ENCODE measurements at regions not wholly inside any gene's neighbourhood (a gene's known extent, or its start where the extent isn't known, plus 50 kb on each side); places are given as distances from the start of the nearest gene placed in this dataset.
"Not testable (repeated sequence)": the region's sequence is repeated elsewhere in the genome, so short reads cannot be mapped to it uniquely, and the experiment has no call there.

GRCh38 chr11:44482338-44482737 is 83.1 kb upstream of the CD82 start:
- H3K4me3 ChIP-seq (ENCODE audit: low read length); H3K36me3 ChIP-seq (ENCODE audit: control insufficient read depth, low read depth, low read length); H3K9ac ChIP-seq (ENCODE audit: low read length); H3K9me3 ChIP-seq (ENCODE audit: control insufficient read depth, low read depth, low read length); H3K27me3 ChIP-seq (ENCODE audit: control insufficient read depth, insufficient read depth, low read length); H3K27ac ChIP-seq (ENCODE audit: low read length); H3K4me1 ChIP-seq (ENCODE audit: control insufficient read depth, low read depth, low read length): not testable (repeated sequence)

GRCh38 chr11:44483919-44484610 is 81.4 kb upstream of the CD82 start:
- H3K27me3 ChIP-seq (ENCODE audit: control insufficient read depth, insufficient read depth, low read length), result no peaks in the 10 kb centered on the region
- no peaks in the 10 kb centered on the region for H3K36me3 ChIP-seq (ENCODE audit: control insufficient read depth, low read depth, low read length)
- H3K4me3 ChIP-seq (ENCODE audit: low read length), result no peak overlapping the region
- no peaks in the 10 kb centered on the region for H3K4me1 ChIP-seq (ENCODE audit: control insufficient read depth, low read depth, low read length)
- no peak overlapping the region for H3K9ac ChIP-seq (ENCODE audit: low read length)
- H3K9me3 ChIP-seq (ENCODE audit: control insufficient read depth, low read depth, low read length), result no peaks in the 10 kb centered on the region
- no peak overlapping the region for H3K27ac ChIP-seq (ENCODE audit: low read length)

DNA sequence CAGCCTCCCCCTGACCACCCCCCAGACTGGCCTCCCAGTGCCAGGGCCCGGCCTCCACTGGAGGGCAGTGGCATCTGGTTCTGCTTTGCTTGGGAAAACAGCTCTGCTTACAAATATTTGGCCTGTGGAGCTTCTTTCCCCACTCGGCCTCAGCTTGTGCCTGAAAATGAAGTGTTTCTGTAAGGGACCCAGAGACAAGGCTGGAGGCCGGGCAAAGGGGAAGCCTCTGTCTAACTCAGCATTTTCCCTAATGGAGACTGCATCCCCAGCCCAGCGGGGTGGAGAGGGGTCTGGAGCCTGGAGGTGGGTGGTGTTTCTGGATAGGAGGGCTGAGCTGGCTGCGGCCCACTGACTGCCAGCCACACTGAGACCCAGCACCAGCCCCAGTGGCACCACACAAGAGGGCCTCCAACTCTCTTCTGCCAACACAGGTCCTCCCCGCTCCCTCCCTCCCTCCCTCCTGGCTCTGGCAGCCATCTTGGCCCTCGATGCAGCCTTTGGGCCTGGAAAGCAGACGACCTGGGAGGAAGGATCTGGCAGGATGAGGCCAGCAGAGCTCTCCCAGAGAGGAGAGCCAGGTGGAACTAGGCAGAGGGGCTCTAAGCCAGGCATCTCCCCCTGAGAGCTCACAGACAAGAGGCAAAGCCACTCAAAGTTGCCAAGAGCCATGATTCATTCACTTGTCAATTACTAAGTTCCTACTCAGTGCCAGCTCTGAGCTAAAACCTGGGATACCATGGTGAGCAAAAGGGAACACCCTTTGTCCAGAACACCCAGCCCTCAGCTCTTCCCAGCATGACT is 77.1 kb upstream of the CD82 start:
- no peaks in the 10 kb centered on the region for H3K36me3 ChIP-seq (ENCODE audit: control insufficient read depth, low read depth, low read length)
- H3K9me3 ChIP-seq (ENCODE audit: control insufficient read depth, low read depth, low read length), result no peaks in the 10 kb centered on the region
- H3K27ac ChIP-seq (ENCODE audit: low read length), result no peak overlapping the region
- H3K9ac ChIP-seq (ENCODE audit: low read length), result no peak overlapping the region
- no peaks in the 10 kb centered on the region for H3K27me3 ChIP-seq (ENCODE audit: control insufficient read depth, insufficient read depth, low read length)
- H3K4me1 ChIP-seq (ENCODE audit: control insufficient read depth, low read depth, low read length), result no peaks in the 10 kb centered on the region
- H3K4me3 ChIP-seq (ENCODE audit: low read length), result no peak overlapping the region

DNA sequence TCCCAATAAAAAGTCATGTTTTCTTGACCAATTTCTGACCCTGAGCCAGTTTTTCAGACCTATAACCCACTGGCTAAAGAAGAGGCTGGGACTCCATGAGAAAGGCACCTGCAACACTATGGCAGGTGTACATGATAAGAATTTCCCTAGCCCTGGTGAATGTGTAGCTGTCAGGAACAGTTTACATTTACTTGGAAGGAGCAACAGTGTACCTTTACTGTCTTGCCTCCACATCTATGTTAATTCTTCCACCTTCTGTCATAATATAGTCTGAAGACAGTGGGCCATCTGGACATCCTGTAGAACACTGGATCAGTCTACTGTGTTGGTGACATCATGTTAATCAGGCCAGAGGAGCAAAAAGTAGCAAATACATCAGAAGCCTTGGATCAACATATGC is 72.1 kb upstream of the CD82 start:
- no peak overlapping the region for H3K27ac ChIP-seq (ENCODE audit: low read length)
- H3K9me3 ChIP-seq (ENCODE audit: control insufficient read depth, low read depth, low read length), result no peaks in the 10 kb centered on the region
- H3K4me3 ChIP-seq (ENCODE audit: low read length), result no peak overlapping the region
- no peaks in the 10 kb centered on the region for H3K27me3 ChIP-seq (ENCODE audit: control insufficient read depth, insufficient read depth, low read length)
- H3K4me1 ChIP-seq (ENCODE audit: control insufficient read depth, low read depth, low read length), result peaks cover 3% of the 10 kb centered on the region
- H3K36me3 ChIP-seq (ENCODE audit: control insufficient read depth, low read depth, low read length), result no peaks in the 10 kb centered on the region
- no peak overlapping the region for H3K9ac ChIP-seq (ENCODE audit: low read length)

- H3K9me3 ChIP-seq (ENCODE audit: control insufficient read depth, low read depth, low read length), result no peaks in the 10 kb centered on the region
- H3K9ac ChIP-seq (ENCODE audit: low read length), result no peak overlapping the region
- no peak overlapping the region for H3K4me3 ChIP-seq (ENCODE audit: low read length)
- H3K27me3 ChIP-seq (ENCODE audit: control insufficient read depth, insufficient read depth, low read length), result no peaks in the 10 kb centered on the region
- H3K27ac ChIP-seq (ENCODE audit: low read length), result no peak overlapping the region
- peaks cover 3% of the 10 kb centered on the region for H3K4me1 ChIP-seq (ENCODE audit: control insufficient read depth, low read depth, low read length)
- no peaks in the 10 kb centered on the region for H3K36me3 ChIP-seq (ENCODE audit: control insufficient read depth, low read depth, low read length)
Observed at GRCh38 chr11:44493930-44494329, 71.5 kb upstream of the CD82 start.

- Histone ChIP-seq H3K27me3 (ENCODE audit: control insufficient read depth, insufficient read depth, low read length) (no peaks in the 10 kb centered on the region), H3K27ac (ENCODE audit: low read length) (no peak overlapping the region), H3K9me3 (ENCODE audit: control insufficient read depth, low read depth, low read length) (no peaks in the 10 kb centered on the region), H3K4me1 (ENCODE audit: control insufficient read depth, low read depth, low read length) (peaks cover 3% of the 10 kb centered on the region), H3K36me3 (ENCODE audit: control insufficient read depth, low read depth, low read length) (no peaks in the 10 kb centered on the region), H3K9ac (ENCODE audit: low read length) (no peak overlapping the region), H3K4me3 (ENCODE audit: low read length) (no peak overlapping the region)
Observed at GRCh38 chr11:44494785-44495184, 70.7 kb upstream of the CD82 start.

GRCh38 chr11:44496391-44496790 is 69.1 kb upstream of the CD82 start:
- no peaks in the 10 kb centered on the region for H3K27me3 ChIP-seq (ENCODE audit: control insufficient read depth, insufficient read depth, low read length)
- peaks cover 3% of the 10 kb centered on the region for H3K4me1 ChIP-seq (ENCODE audit: control insufficient read depth, low read depth, low read length)
- H3K27ac ChIP-seq (ENCODE audit: low read length), result no peak overlapping the region
- no peak overlapping the region for H3K4me3 ChIP-seq (ENCODE audit: low read length)
- H3K9me3 ChIP-seq (ENCODE audit: control insufficient read depth, low read depth, low read length), result no peaks in the 10 kb centered on the region
- no peaks in the 10 kb centered on the region for H3K36me3 ChIP-seq (ENCODE audit: control insufficient read depth, low read depth, low read length)
- H3K9ac ChIP-seq (ENCODE audit: low read length), result no peak overlapping the region

DNA sequence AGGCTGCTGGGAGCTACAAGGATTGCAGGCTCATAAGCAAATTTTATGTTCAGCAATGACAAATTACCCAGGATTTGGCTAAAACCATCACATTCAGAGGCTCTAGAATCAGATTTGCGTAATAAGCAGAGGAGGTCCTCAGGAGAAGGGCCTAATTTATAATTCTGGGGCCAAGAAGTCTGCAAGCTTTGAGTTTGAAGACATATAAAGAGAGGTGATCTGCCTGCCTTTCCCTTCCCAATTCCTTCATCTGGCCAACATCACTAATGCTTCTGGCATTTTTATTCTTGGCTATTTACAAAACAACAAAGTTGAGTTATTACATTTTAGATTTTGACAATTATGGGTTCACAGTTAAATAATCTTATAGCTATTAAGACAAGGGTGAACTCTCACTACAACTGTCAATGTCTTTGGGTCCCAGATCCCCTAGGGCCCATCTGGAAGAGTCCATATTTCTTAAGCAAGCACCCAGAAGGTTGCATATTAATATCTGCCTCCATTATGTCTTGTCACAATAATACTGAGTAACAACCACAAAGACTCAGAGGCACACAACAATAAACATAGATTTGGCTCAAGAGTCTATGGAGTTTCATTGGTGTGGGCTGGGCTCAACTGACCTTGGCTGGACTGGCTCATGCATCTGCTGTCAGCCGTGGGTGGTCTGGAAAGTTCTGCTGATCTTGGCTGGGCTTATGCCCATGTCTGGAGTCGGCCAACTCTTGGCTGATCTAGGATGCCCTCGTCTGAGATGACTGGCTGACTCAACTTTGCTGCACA is 67.2 kb upstream of the CD82 start:
- Histone ChIP-seq H3K27me3 (ENCODE audit: control insufficient read depth, insufficient read depth, low read length) (no peaks in the 10 kb centered on the region), H3K27ac (ENCODE audit: low read length) (no peak overlapping the region), H3K36me3 (ENCODE audit: control insufficient read depth, low read depth, low read length) (no peaks in the 10 kb centered on the region), H3K9ac (ENCODE audit: low read length) (no peak overlapping the region), H3K4me3 (ENCODE audit: low read length) (no peak overlapping the region), H3K4me1 (ENCODE audit: control insufficient read depth, low read depth, low read length) (peaks cover 3% of the 10 kb centered on the region), H3K9me3 (ENCODE audit: control insufficient read depth, low read depth, low read length) (no peaks in the 10 kb centered on the region)

DNA sequence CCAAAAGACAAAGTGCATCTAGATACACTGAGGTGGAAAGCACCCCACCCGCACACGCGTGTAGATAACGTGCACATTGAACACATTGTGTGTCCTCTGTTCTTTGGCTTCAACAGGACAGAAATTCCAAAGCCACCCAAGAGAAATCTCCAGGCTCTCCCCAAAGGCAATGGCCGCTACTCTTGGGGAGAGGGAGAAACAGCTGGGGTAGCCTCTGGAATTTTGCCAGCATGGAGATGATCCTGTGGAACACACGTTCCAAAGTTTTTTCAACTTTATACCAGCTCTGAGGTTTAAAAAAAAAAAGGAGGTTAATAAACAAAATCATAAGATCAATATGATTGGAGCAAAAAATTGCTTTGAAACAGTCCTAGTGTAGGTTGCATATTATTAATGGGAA is 63.0 kb upstream of the CD82 start:
- H3K9ac ChIP-seq (ENCODE audit: low read length), result no peak overlapping the region
- H3K4me3 ChIP-seq (ENCODE audit: low read length), result no peak overlapping the region
- no peaks in the 10 kb centered on the region for H3K27me3 ChIP-seq (ENCODE audit: control insufficient read depth, insufficient read depth, low read length)
- no peaks in the 10 kb centered on the region for H3K9me3 ChIP-seq (ENCODE audit: control insufficient read depth, low read depth, low read length)
- H3K36me3 ChIP-seq (ENCODE audit: control insufficient read depth, low read depth, low read length), result no peaks in the 10 kb centered on the region
- no peak overlapping the region for H3K27ac ChIP-seq (ENCODE audit: low read length)
- no peaks in the 10 kb centered on the region for H3K4me1 ChIP-seq (ENCODE audit: control insufficient read depth, low read depth, low read length)

- H3K4me3 ChIP-seq (ENCODE audit: low read length), result no peak overlapping the region
- H3K9me3 ChIP-seq (ENCODE audit: control insufficient read depth, low read depth, low read length), result no peaks in the 10 kb centered on the region
- no peak overlapping the region for H3K27ac ChIP-seq (ENCODE audit: low read length)
- H3K27me3 ChIP-seq (ENCODE audit: control insufficient read depth, insufficient read depth, low read length), result no peaks in the 10 kb centered on the region
- no peak overlapping the region for H3K9ac ChIP-seq (ENCODE audit: low read length)
- no peaks in the 10 kb centered on the region for H3K4me1 ChIP-seq (ENCODE audit: control insufficient read depth, low read depth, low read length)
- H3K36me3 ChIP-seq (ENCODE audit: control insufficient read depth, low read depth, low read length), result no peaks in the 10 kb centered on the region
Observed at GRCh38 chr11:44505581-44506054, 59.8 kb upstream of the CD82 start.

GRCh38 chr11:44506375-44507016 is 59.0 kb upstream of the CD82 start:
- Histone ChIP-seq H3K36me3 (ENCODE audit: control insufficient read depth, low read depth, low read length) (no peaks in the 10 kb centered on the region), H3K27me3 (ENCODE audit: control insufficient read depth, insufficient read depth, low read length) (no peaks in the 10 kb centered on the region), H3K4me1 (ENCODE audit: control insufficient read depth, low read depth, low read length) (no peaks in the 10 kb centered on the region), H3K27ac (ENCODE audit: low read length) (no peak overlapping the region), H3K9me3 (ENCODE audit: control insufficient read depth, low read depth, low read length) (no peaks in the 10 kb centered on the region), H3K9ac (ENCODE audit: low read length) (no peak overlapping the region), H3K4me3 (ENCODE audit: low read length) (no peak overlapping the region)
